Neural progenitor cell (in vitro differentiated cells): ENCODE measurements at regions not wholly inside any gene's neighbourhood (a gene's known extent, or its start where the extent isn't known, plus 50 kb on each side); places are given as distances from the start of the nearest gene placed in this dataset.

ENCODE experiments used
- EZH2 ChIP-seq: fragments of 200-600 bp; sonication (generic); IDR thresholded peaks from 2 replicates; pipeline ENCODE4 v1.6.1; 2017; ENCODE audit warnings: antibody characterized with exemption, mild to moderate bottlenecking, moderate library complexity
- TF ChIP-seq, protein P1 (sequence below): fragments of 200-600 bp; sonication (generic); IDR thresholded peaks from 2 replicates; pipeline ENCODE4 v1.5.1; 2017; ENCODE audit warnings: antibody characterized with exemption, mild to moderate bottlenecking

DNA sequence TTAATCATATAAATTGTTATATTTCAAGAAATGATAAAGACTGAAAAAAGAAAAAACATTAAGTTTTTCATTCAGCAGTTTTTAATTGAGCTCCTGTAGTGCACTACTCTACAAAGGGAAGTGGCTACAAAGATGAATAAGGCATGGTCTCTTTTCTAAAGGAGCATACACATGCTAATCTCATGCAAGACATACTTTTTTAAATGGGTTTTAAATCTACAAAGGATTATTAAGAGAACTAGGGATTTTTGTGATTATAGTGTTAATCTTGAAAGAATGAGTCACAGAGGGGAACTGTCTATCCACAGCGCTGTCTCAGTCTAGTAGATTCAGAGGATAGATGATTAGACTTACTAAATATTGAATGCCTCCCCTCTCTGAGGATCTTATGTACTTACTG, 1722.2 kb downstream of the RPA4 start:
- TF ChIP-seq, protein P1, sequence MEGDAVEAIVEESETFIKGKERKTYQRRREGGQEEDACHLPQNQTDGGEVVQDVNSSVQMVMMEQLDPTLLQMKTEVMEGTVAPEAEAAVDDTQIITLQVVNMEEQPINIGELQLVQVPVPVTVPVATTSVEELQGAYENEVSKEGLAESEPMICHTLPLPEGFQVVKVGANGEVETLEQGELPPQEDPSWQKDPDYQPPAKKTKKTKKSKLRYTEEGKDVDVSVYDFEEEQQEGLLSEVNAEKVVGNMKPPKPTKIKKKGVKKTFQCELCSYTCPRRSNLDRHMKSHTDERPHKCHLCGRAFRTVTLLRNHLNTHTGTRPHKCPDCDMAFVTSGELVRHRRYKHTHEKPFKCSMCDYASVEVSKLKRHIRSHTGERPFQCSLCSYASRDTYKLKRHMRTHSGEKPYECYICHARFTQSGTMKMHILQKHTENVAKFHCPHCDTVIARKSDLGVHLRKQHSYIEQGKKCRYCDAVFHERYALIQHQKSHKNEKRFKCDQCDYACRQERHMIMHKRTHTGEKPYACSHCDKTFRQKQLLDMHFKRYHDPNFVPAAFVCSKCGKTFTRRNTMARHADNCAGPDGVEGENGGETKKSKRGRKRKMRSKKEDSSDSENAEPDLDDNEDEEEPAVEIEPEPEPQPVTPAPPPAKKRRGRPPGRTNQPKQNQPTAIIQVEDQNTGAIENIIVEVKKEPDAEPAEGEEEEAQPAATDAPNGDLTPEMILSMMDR: no peak
- TF ChIP-seq EZH2: no peak
